AG04449 (cell line): ENCODE measurements at regions not wholly inside any gene's neighbourhood (a gene's known extent, or its start where the extent isn't known, plus 50 kb on each side); places are given as distances from the start of the nearest gene placed in this dataset.
A peak's percentile ranks its signal among the peaks of the same experiment; 100 is the strongest.

ENCODE experiments used
- CTCF ChIA-PET: fragments of 350-600 bp; formaldehyde crosslinking; extraction: SDS; loops from one replicate; lab custom pipeline; 2021; ENCODE audit warnings: antibody characterized with exemption; lab: Yijun Ruan, JAX
- POLR2A ChIA-PET: fragments of 400-600, 350-600 bp; formaldehyde crosslinking; extraction: SDS; loops from one replicate; lab custom pipeline; 2020; ENCODE audit warnings: antibody characterized with exemption, inconsistent platforms; lab: Yijun Ruan, JAX
- DNase-seq: peaks from one replicate; pipeline ENCODE4 v3.0.0-alpha.2; 2010; ENCODE audit warnings: low read depth, low spot score
- H3K4me3 ChIP-seq: 2 replicates; pipeline ENCODE4 v1.5.1; 2011; ENCODE audit warnings: low read depth, mild to moderate bottlenecking, control low read depth, low read length
- CTCF ChIP-seq: IDR thresholded peaks from one replicate; pipeline ENCODE4 v1.5.1; 2011; ENCODE audit warnings: mild to moderate bottlenecking, moderate library complexity, low read length, control low read depth, inconsistent platforms; ENCODE audit not compliant: insufficient read depth; ENCODE audit errors: missing control alignments

- CTCF ChIA-PET = interaction anchor here (1.9 to 5.0 kb wide), 2 partner anchors 14 to 200 kb away, joined by 5 to 23 read pairs; no protein-coding TSS in a partner anchor
- TF ChIP-seq CTCF = no peak
- POLR2A ChIA-PET = no interaction called here
These were observed 111.6 kb upstream of the BMAL1 start for GRCh38 chr11:13166036-13166435.

DNA sequence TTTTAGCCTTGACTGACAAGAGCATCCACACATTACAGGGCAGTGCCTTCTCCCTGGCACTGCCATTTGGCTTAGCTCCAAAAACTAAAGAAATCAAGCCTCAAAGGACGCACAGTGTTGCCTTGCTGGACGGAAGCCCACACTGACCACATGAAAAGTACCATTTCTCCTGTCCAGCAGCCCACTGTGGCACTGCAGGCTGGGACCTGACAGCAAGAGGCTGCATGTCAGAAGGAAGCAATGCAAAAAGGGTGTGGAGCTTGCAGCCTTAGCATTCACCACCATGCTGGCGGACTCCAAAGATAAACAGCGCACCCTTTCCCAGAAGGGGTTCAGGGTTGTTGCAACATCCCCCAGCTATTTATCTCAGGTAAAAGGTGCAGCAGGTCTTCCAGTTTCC lies 109.3 kb upstream of the BMAL1 start:
- H3K4me3 ChIP-seq = no peak overlapping the region
- TF ChIP-seq CTCF = no peak
- POLR2A ChIA-PET = no interaction called here
- DNase-seq = no peak
- CTCF ChIA-PET = interaction anchor here (2.1 to 5.4 kb wide), 3 partner anchors 15 to 206 kb away, joined by 8 to 37 read pairs (median 23); no protein-coding TSS in a partner anchor

More at GRCh38 chr11:13166036-13166435, 111.6 kb upstream of the BMAL1 start:
- no peak overlapping the region for H3K4me3 ChIP-seq
- DNase-seq = no peak

- TF ChIP-seq CTCF = no peak
- CTCF ChIA-PET = interaction anchor here (0.6 to 5.4 kb wide), 6 partner anchors 9 to 207 kb away, joined by 3 to 37 read pairs (median 5); no protein-coding TSS in a partner anchor
- peak; percentile 85 for DNase-seq
- POLR2A ChIA-PET = interaction anchor here (0.6 kb wide), 1 partner anchor 170 kb away, joined by 4 read pairs; no protein-coding TSS in a partner anchor
- no peak overlapping the region for H3K4me3 ChIP-seq
These were observed 107.9 kb upstream of the BMAL1 start for GRCh38 chr11:13169709-13170108.

DNA sequence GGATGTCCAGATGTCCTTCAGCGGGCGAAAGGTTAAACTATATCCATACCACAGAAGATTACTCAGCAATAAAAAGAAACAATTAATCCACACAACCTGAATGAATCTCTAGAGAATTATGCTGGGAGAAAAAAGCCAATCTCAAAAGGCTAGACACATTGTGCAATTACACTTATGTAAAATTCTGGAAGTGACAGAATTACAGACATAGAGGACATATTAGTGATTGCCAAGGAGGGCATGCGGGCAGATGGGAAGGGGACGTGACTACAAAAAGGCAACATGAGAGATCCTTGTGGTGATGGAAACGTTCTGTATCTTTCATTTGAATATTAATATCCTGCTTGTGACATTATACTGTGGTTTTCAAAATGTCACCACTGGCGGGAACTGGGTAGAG lies 103.5 kb upstream of the BMAL1 start:
- no peak overlapping the region for H3K4me3 ChIP-seq
- POLR2A ChIA-PET = interaction anchor here (0.6 kb wide), 1 partner anchor 1107 kb away, joined by 3 read pairs; no protein-coding TSS in a partner anchor
- TF ChIP-seq CTCF = no peak
- CTCF ChIA-PET = interaction anchor here (3.8 kb wide), 1 partner anchor 9 kb away, joined by 21 read pairs; no protein-coding TSS in a partner anchor
- no peak for DNase-seq

DNA sequence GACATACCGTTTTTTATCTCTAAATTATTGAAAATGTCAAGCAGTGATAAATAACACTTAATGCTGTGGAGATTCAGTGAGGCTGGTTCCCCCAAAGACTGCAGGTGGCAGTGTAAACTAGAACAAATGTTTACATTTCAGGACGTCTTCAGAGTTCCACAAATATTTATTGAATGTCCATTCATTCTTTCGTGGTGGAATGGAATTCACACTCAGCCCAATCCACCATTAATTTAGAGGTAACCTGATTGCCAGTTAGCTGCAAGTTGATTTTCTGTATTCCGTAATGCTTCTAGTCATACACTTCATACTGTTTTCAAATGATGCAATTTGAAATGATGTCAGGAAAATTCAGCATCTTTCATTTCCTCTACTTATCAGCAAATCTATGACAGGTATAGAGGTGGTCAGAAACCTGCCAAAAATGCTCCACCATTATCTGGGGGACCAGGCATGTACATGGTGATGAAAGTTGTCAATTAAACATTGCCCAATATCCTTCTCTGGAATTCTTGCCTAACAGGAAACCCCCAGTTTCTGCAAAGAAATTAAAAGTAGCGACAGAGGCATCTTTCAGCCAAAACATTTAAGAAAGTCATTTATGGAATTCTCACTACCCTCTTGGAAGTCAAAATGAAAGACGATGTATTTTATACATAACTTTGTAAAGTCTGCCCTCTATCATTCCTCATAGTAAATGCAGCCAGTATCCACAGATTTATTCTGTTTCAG lies 94.3 kb upstream of the BMAL1 start:
- peak; percentile 36 for DNase-seq
- TF ChIP-seq CTCF = peak; percentile 24
- ChIA-PET CTCF (interaction anchor here (0.7 to 5.0 kb wide), 31 partner anchors 9 to 894 kb away, joined by 3 to 118 read pairs (median 4); no protein-coding TSS in a partner anchor), POLR2A (no interaction called here)
- H3K4me3 ChIP-seq = peak overlapping the region; percentile 28

- CTCF ChIA-PET = interaction anchor here (0.6 to 5.0 kb wide), 35 partner anchors 9 to 900 kb away, joined by 3 to 118 read pairs (median 4); no protein-coding TSS in a partner anchor
- POLR2A ChIA-PET = no interaction called here
- no peak for TF ChIP-seq CTCF
- no peak for DNase-seq
- H3K4me3 ChIP-seq = no peak overlapping the region
These were observed 93.8 kb upstream of the BMAL1 start for GRCh38 chr11:13183826-13184196.
